ENCODE measurements at regions not wholly inside any gene's neighbourhood (a gene's known extent, or its start where the extent isn't known, plus 50 kb on each side); places are given as distances from the start of the nearest gene placed in this dataset.

GRCh38 chr6:169904051-169904922 lies 152.9 kb downstream of the ERMARD start:
- no peak for TF ChIP-seq CTCF (conservative IDR thresholded peaks at IDR 0.05; ENCODE audit: low read depth, low read length)
- TF ChIP-seq EZH2 (IDR thresholded peaks at IDR 0.05; ENCODE audit: borderline replicate concordance, low read depth, low read length, poor library complexity, severe bottlenecking) = no peak
- CTCF ChIA-PET = no interaction called here
- no peaks in the 10 kb centered on the region for H3K36me3 ChIP-seq (ENCODE audit: insufficient read depth, low read length, poor library complexity, severe bottlenecking)
- H3K27me3 ChIP-seq (replicated peaks; ENCODE audit: insufficient read depth, low read depth, low read length, poor library complexity) = peaks cover 8% of the 10 kb centered on the region
- no peak for DNase-seq (ENCODE audit: low spot score)
- H3K9me3 ChIP-seq (ENCODE audit: low read depth, low read length, poor library complexity, severe bottlenecking) = no peaks in the 10 kb centered on the region
- intact Hi-C loops (cut with micrococcal nuclease; ENCODE audit: unreplicated experiment) = no loop called here
- H3K4me1 ChIP-seq (ENCODE audit: insufficient read depth, low read length, poor library complexity, severe bottlenecking) = no peaks in the 10 kb centered on the region
- no peak overlapping the region for H3K27ac ChIP-seq (ENCODE audit: low read depth, low read length, poor library complexity, severe bottlenecking)
- no TSS peak for BruUV-seq (replicated peaks)
- no peak overlapping the region for H3K4me3 ChIP-seq (ENCODE audit: low read depth, low read length, poor library complexity, severe bottlenecking)
- POLR2A ChIA-PET (ENCODE audit: low non-redundant PET) = no interaction called here

GRCh38 chr6:169903122-169903521 lies 151.7 kb downstream of the ERMARD start:
- no peaks in the 10 kb centered on the region for H3K4me1 ChIP-seq (ENCODE audit: insufficient read depth, low read length, poor library complexity, severe bottlenecking)
- intact Hi-C loops (cut with micrococcal nuclease; ENCODE audit: unreplicated experiment) = no loop called here
- ChIA-PET POLR2A (ENCODE audit: low non-redundant PET) (no interaction called here), CTCF (no interaction called here)
- H3K36me3 ChIP-seq (ENCODE audit: insufficient read depth, low read length, poor library complexity, severe bottlenecking) = no peaks in the 10 kb centered on the region
- no TSS peak for BruUV-seq (replicated peaks)
- no peak overlapping the region for H3K4me3 ChIP-seq (ENCODE audit: low read depth, low read length, poor library complexity, severe bottlenecking)
- no peak overlapping the region for H3K27ac ChIP-seq (ENCODE audit: low read depth, low read length, poor library complexity, severe bottlenecking)
- no peaks in the 10 kb centered on the region for H3K27me3 ChIP-seq (replicated peaks; ENCODE audit: insufficient read depth, low read depth, low read length, poor library complexity)
- no peaks in the 10 kb centered on the region for H3K9me3 ChIP-seq (ENCODE audit: low read depth, low read length, poor library complexity, severe bottlenecking)
- no peak for DNase-seq (ENCODE audit: low spot score)
- TF ChIP-seq EZH2 (IDR thresholded peaks at IDR 0.05; ENCODE audit: borderline replicate concordance, low read depth, low read length, poor library complexity, severe bottlenecking) (no peak), CTCF (conservative IDR thresholded peaks at IDR 0.05; ENCODE audit: low read depth, low read length) (no peak)

- CTCF ChIA-PET = no interaction called here
- Histone ChIP-seq H3K9me3 (ENCODE audit: low read depth, low read length, poor library complexity, severe bottlenecking) (no peaks in the 10 kb centered on the region), H3K4me1 (ENCODE audit: insufficient read depth, low read length, poor library complexity, severe bottlenecking) (no peaks in the 10 kb centered on the region), H3K27me3 (replicated peaks; ENCODE audit: insufficient read depth, low read depth, low read length, poor library complexity) (no peaks in the 10 kb centered on the region), H3K4me3 (ENCODE audit: low read depth, low read length, poor library complexity, severe bottlenecking) (no peak overlapping the region), H3K27ac (ENCODE audit: low read depth, low read length, poor library complexity, severe bottlenecking) (no peak overlapping the region), H3K36me3 (ENCODE audit: insufficient read depth, low read length, poor library complexity, severe bottlenecking) (no peaks in the 10 kb centered on the region)
- BruUV-seq (replicated peaks) = no TSS peak
- TF ChIP-seq EZH2 (IDR thresholded peaks at IDR 0.05; ENCODE audit: borderline replicate concordance, low read depth, low read length, poor library complexity, severe bottlenecking) (no peak), CTCF (conservative IDR thresholded peaks at IDR 0.05; ENCODE audit: low read depth, low read length) (no peak)
- POLR2A ChIA-PET (ENCODE audit: low non-redundant PET) = no interaction called here
- intact Hi-C loops (cut with micrococcal nuclease; ENCODE audit: unreplicated experiment) = no loop called here
- no peak for DNase-seq (ENCODE audit: low spot score)
These were observed 151.2 kb downstream of the ERMARD start for GRCh38 chr6:169902604-169903003.
